ENCODE measurements at regions not wholly inside any gene's neighbourhood (a gene's known extent, or its start where the extent isn't known, plus 50 kb on each side); places are given as distances from the start of the nearest gene placed in this dataset.

DNA sequence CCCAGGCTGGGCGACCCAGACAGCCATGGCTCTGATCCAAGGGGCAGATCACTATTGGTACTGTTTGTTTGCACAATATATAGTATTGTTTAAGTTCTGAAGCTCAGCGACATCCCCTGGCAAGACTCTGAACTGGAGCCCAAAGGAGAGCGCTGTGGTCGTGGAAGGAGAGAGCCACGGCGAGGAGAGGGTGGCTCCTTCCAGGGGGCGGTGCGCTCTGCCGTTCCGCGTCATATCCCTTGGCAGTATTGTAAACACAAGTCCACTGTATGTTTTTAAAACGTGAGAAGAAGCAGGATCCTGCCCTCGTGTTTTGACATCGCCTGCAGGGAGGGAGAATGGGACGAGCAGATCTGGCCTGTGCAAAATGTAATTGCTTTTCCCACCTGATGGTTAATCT lies 185.5 kb downstream of the RAB28 start:
- peak overlapping the region; percentile 13 for H3K4me3 ChIP-seq (ENCODE audit: low read depth, low read length)
- TF ChIP-seq, protein P1, sequence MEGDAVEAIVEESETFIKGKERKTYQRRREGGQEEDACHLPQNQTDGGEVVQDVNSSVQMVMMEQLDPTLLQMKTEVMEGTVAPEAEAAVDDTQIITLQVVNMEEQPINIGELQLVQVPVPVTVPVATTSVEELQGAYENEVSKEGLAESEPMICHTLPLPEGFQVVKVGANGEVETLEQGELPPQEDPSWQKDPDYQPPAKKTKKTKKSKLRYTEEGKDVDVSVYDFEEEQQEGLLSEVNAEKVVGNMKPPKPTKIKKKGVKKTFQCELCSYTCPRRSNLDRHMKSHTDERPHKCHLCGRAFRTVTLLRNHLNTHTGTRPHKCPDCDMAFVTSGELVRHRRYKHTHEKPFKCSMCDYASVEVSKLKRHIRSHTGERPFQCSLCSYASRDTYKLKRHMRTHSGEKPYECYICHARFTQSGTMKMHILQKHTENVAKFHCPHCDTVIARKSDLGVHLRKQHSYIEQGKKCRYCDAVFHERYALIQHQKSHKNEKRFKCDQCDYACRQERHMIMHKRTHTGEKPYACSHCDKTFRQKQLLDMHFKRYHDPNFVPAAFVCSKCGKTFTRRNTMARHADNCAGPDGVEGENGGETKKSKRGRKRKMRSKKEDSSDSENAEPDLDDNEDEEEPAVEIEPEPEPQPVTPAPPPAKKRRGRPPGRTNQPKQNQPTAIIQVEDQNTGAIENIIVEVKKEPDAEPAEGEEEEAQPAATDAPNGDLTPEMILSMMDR (IDR thresholded peaks at IDR 0.05; ENCODE audit: insufficient read depth, low read length), result no peak
- peak; percentile 48 for DNase-seq (ENCODE audit: low read depth)

DNA sequence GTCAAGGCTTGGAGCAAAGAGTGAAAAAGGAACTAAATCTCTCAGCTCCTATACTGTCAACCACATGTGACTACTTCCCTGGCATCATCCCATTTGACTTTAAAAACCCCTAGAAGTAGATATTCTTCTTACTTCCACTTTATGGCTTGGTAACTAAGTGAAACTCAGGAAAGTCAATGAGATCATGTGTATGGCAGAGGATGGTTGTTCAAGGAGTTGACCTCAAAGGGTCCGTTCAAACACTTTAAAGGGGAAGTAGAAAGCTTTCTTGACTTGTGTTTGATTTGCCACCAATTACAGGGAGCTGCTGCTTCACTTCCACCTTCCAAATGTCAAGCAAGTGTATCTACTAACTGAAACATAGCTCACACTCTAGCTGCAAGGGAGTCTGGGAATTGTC lies 187.2 kb downstream of the RAB28 start:
- H3K4me3 ChIP-seq (ENCODE audit: low read depth, low read length), result no peak overlapping the region
- DNase-seq (ENCODE audit: low read depth), result no peak
- TF ChIP-seq, protein P1 (IDR thresholded peaks at IDR 0.05; ENCODE audit: insufficient read depth, low read length), result no peak

DNA sequence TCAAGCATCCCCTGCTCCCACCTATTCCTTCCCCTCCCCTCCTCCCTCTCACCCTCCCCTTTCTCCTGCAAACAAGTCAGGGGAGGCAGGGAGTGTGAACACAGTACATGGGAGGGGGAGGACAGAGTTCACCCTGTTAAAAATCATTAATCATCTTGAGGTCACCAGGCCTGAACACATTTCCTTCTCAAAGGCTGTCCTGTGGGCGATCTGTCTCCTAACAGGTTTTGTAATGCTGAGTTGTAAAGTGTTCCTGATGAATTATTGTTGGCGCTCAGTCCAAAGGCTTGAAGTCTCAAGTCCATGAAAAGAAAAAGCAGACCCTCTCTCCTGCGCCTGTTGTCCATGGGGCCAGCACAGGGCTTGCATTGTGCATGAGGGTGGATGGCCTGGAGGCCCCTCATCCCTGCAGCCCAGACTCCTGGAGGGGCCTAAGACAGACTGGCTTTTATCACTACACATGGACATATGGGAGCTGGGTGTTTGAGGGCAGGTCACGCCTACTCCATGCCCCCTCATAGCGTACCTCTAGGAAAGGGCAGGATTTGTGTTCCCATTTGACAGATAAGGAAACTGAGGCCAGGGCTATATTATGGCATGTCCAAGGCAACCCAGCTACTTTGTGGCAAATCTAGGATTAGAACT lies 189.1 kb downstream of the RAB28 start:
- H3K4me3 ChIP-seq (ENCODE audit: low read depth, low read length), result no peak overlapping the region
- TF ChIP-seq, protein P1 (IDR thresholded peaks at IDR 0.05; ENCODE audit: insufficient read depth, low read length), result no peak
- peak; percentile 10 for DNase-seq (ENCODE audit: low read depth)

DNA sequence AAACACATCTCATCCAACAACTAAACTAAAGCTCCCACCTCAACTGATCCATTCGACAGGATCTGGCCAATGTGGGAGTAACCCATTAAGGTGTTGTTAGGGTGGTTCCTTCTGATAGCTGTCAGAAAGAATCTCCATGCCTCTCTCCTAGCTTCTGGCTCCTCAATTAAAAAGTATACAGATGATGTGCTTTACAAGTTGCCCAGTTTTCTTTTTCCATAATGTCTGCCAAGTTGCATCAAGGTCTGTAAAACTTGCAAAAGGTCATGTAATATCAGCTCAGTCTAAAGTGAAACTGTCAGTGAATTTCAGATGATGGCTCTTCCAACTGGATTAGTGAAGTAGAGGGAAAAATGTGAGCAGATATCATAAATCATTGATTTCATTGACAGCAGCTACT lies 191.8 kb downstream of the RAB28 start:
- TF ChIP-seq, protein P1 (IDR thresholded peaks at IDR 0.05; ENCODE audit: insufficient read depth, low read length), result no peak
- no peak for DNase-seq (ENCODE audit: low read depth)
- H3K4me3 ChIP-seq (ENCODE audit: low read depth, low read length), result no peak overlapping the region

DNA sequence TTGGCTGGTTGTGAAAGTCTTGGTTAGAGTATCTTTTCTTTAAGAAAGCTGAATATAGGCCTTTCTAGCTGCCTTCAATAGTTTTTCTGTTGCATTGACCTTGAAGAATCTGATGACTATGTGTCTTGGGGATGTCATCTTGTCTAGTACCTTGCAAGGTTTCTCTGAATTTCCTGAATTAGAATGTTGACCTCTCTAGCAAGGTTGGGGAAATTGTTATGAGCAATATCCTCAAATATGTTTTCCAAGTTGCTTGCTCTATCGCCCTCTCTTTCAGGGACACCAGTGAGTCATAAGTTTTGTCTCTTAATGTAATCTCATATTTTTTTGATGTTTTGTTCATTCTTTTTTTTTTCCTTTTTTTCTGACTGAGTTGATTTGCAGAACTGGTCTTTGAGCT lies 194.7 kb downstream of the RAB28 start:
- peak; percentile 55 for DNase-seq (ENCODE audit: low read depth)
- no peak overlapping the region for H3K4me3 ChIP-seq (ENCODE audit: low read depth, low read length)
- TF ChIP-seq, protein P1 (IDR thresholded peaks at IDR 0.05; ENCODE audit: insufficient read depth, low read length), result no peak

DNA sequence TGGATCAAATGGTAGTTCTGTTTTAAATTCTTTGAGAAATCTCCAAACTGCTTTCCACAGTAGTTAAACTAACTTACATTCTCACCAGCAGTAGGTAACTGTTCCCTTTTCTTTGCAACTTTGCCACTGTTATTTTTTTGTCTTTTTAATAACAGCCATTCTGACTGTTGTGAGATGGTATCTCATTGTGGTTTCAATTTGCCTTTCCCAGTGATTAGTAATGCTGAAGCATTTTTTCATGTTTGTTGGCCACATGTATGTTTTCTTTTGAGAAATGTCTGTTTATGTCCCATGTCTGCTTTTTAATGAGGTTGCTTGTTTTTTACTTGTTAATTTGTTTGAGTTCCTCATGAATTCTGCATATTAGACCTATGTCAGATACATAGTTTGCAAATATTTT lies 198.8 kb downstream of the RAB28 start:
- TF ChIP-seq, protein P1 (IDR thresholded peaks at IDR 0.05; ENCODE audit: insufficient read depth, low read length), result no peak
- H3K4me3 ChIP-seq (ENCODE audit: low read depth, low read length), result no peak overlapping the region
- DNase-seq (ENCODE audit: low read depth), result no peak

DNA sequence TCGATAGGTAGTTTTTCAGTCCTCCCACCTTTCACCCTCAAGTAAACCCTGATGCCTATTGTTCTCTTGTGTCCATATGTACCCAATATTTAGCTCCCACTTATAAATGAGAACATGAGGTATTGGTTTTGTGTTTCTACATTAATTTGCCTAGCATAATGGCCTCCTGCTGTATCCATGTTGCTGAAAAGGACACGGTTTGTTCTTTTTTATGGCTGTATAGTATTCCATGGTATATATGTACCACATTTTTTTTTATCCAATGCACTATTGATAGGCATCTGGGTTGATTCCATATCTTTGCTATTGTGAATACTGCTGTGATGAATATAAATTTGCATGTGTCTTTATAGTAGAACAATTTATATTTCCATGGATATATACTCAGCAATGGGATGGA lies 199.2 kb downstream of the RAB28 start:
- H3K4me3 ChIP-seq (ENCODE audit: low read depth, low read length), result no peak overlapping the region
- TF ChIP-seq, protein P1 (IDR thresholded peaks at IDR 0.05; ENCODE audit: insufficient read depth, low read length), result no peak
- DNase-seq (ENCODE audit: low read depth), result no peak
